A549 (cell line): ENCODE measurements at regions not wholly inside any gene's neighbourhood (a gene's known extent, or its start where the extent isn't known, plus 50 kb on each side); places are given as distances from the start of the nearest gene placed in this dataset.

Experiments used
- CHD4 ChIP-seq: fragments of 200-600 bp; sonication (generic); IDR thresholded peaks from 2 replicates; pipeline ENCODE4 v1.6.1; 2016; ENCODE audit warnings: antibody characterized with exemption, mild to moderate bottlenecking, borderline replicate concordance
- CTCF ChIP-seq: fragments of >200 bp; sonication (Bioruptor Twin); formaldehyde crosslinking; IDR thresholded peaks from 3 replicates; pipeline ENCODE4 v1.5.1; 2016
- EHF ChIP-seq: fragments of 250-450 bp; sonication (Bioruptor Pico); IDR thresholded peaks from 2 replicates; pipeline ENCODE4 v1.5.0; 2020; ENCODE audit warnings: mild to moderate bottlenecking
- HDAC2 ChIP-seq: fragments of 200-600 bp; sonication (generic); IDR thresholded peaks from 2 replicates; pipeline ENCODE4 v1.6.1; 2016
- JUN ChIP-seq, 2 experiments: fragments of >200 bp; sonication (Bioruptor Twin); formaldehyde crosslinking; IDR thresholded peaks; 2 replicates in 1 of 2; 3 replicates in 1 of 2; pipeline ENCODE4 v1.6.1; 2016 to 2017
- MAZ ChIP-seq: fragments of 150-350 bp; IDR thresholded peaks from 2 replicates; pipeline ENCODE4 v1.6.1; 2014; ENCODE audit warnings: antibody characterized with exemption, low read depth, low read length, borderline replicate concordance
- MYC ChIP-seq: IDR thresholded peaks from 2 replicates; pipeline ENCODE4 v1.6.1; 2012; ENCODE audit warnings: mild to moderate bottlenecking, inconsistent platforms, low read length, improper control_type of control experiment, borderline replicate concordance
- PHF8 ChIP-seq: fragments of 200-600 bp; sonication (generic); IDR thresholded peaks from 2 replicates; pipeline ENCODE4 v1.6.1; 2016; ENCODE audit warnings: low read depth, mild to moderate bottlenecking, antibody characterized with exemption, moderate library complexity, borderline replicate concordance
- POLR2A ChIP-seq: IDR thresholded peaks from 2 replicates; pipeline ENCODE4 v1.6.1; 2012; ENCODE audit warnings: mild to moderate bottlenecking, low read length
- RCOR1 ChIP-seq: fragments of 150-350 bp; IDR thresholded peaks from 2 replicates; pipeline ENCODE4 v1.6.1; 2014; ENCODE audit warnings: antibody characterized with exemption, low read length, low read depth
- RFX5 ChIP-seq: fragments of 450-650 bp; IDR thresholded peaks from 2 replicates; pipeline ENCODE4 v1.7.1; 2014; ENCODE audit warnings: antibody characterized with exemption, mild to moderate bottlenecking, moderate library complexity
- USF2 ChIP-seq: fragments of 450-650 bp; IDR thresholded peaks from 2 replicates; pipeline ENCODE4 v1.6.1; 2014; ENCODE audit warnings: antibody characterized with exemption
- TF ChIP-seq, protein P1 (sequence below): IDR thresholded peaks from 2 replicates; pipeline ENCODE4 v1.6.1; 2012
- TF ChIP-seq, protein P2 (sequence below): IDR thresholded peaks from 2 replicates; pipeline ENCODE4 v1.6.1; 2012

DNA sequence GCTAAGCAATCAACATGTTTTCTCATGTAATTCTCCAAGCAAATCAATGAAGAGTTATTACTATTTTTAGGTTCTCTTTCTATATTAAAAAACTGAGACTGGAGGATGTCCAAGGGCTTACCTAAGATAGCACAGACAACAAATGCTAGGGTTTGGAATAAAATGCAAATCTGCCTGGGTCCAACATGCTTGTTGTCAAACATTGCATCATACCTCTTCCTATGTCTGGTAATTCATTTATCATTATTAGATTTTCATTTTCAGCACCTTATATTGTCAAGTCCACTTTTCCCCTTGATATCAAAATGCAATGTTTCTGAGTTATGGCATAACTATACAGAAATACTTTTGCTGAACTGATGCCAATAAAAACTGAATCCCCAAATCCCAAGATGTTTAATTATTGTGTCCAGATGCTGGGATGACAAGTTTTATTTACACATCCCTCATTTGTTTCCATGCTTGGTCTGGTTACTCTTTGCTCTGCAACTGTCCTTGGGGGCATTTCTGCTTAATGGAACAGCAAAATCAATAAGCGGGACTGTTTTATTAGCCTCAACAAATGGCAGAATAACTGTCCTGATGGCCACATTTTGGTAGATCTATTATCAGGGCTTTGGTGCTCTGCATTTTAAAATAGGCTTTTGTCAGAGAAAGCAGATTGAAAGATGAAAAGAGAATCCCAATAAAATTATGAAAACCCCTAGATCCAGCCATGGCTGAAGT lies 86.0 kb downstream of the C11orf87 start:
- TF ChIP-seq CTCF (no peak), EHF (CRISPR knock-in tag) (no peak), USF2 (no peak), RCOR1 (no peak), RFX5 (no peak), POLR2A (no peak), MYC (no peak), CHD4 (no peak), MAZ (no peak), HDAC2 (no peak), PHF8 (no peak), JUN (IDR thresholded peaks at IDR 0.05) (no peak)
- TF ChIP-seq, protein P1, sequence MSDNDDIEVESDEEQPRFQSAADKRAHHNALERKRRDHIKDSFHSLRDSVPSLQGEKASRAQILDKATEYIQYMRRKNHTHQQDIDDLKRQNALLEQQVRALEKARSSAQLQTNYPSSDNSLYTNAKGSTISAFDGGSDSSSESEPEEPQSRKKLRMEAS: no peak
- TF ChIP-seq, protein P2, sequence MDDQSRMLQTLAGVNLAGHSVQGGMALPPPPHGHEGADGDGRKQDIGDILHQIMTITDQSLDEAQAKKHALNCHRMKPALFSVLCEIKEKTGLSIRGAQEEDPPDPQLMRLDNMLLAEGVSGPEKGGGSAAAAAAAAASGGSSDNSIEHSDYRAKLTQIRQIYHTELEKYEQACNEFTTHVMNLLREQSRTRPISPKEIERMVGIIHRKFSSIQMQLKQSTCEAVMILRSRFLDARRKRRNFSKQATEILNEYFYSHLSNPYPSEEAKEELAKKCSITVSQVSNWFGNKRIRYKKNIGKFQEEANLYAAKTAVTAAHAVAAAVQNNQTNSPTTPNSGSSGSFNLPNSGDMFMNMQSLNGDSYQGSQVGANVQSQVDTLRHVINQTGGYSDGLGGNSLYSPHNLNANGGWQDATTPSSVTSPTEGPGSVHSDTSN: no peak
